GM21737 (cell line): ENCODE measurements at regions not wholly inside any gene's neighbourhood (a gene's known extent, or its start where the extent isn't known, plus 50 kb on each side); places are given as distances from the start of the nearest gene placed in this dataset.

Source experiments
- ATAC-seq: cut with Tn5 transposase; IDR thresholded peaks from one replicate; pipeline ENCODE4 v1.9.1; 2021; ENCODE audit warnings: mild to moderate bottlenecking, moderate library complexity; ENCODE audit not compliant: unreplicated experiment

DNA sequence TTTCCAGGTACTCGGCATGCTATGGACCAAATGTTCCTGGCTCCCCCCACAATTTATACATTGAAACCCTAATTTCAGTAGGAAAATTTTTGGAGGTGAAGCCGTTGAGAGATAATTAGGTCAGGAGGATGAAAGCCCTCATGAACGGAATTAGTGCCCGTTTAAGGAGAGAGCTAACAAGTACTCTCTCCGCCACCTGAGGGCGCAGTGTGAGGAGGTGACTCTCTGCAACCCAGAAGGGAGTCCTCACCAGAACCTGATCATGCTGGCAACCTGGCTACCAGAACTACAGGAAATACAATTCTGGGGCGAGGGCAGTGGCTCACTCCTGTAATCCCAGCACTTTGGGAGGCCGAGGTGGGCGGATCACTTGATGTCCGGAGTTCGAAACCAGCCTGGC is 397.8 kb downstream of the SLITRK5 start:
- no peak for ATAC-seq

DNA sequence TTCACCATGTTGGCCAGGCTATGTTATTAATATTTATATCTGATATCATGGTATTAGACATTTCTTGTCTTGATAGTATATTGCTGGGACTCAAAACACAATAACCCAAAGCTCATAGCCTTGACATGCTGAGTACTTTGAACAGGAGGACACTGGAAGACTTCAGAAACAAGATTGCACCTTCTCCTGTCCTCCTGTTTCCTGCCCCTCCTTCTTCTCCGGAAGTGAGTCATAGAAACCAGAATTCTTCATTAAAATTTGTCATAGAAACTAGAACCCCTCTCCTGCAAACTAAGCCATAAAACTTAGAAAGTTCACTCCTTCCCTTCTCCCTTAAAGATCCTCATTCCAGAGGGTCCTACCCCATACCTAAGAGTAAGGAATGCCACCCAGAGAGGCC is 400.2 kb downstream of the SLITRK5 start:
- no peak for ATAC-seq

GRCh38 chr13:88074794-88075510 is 403.8 kb downstream of the SLITRK5 start:
- no peak for ATAC-seq

GRCh38 chr13:88085036-88085435 is 413.9 kb downstream of the SLITRK5 start:
- no peak for ATAC-seq

DNA sequence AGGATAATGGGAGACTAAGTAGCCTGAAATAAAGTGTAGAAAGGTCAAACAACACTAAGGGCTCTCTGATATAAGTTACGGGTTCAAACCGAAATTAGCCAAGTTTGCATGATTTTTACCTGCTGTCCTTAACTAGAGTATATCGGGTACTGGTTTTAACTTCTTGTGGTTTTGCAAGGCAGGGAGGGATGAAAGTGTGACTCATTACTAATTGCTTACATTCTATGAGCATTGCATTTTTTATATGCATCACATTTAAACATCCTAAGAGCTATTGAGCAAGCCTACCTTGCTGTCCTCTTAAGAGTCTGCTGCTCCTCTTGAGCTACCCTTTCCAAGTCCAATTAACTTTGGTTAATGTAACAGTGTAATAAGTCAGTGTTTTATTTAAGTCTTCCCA is 415.4 kb downstream of the SLITRK5 start:
- ATAC-seq, result no peak

- ATAC-seq, result no peak
Measured at GRCh38 chr13:88097541-88097940, 426.4 kb downstream of the SLITRK5 start.

- no peak for ATAC-seq
Measured at GRCh38 chr13:88103824-88104223, 432.7 kb downstream of the SLITRK5 start.

DNA sequence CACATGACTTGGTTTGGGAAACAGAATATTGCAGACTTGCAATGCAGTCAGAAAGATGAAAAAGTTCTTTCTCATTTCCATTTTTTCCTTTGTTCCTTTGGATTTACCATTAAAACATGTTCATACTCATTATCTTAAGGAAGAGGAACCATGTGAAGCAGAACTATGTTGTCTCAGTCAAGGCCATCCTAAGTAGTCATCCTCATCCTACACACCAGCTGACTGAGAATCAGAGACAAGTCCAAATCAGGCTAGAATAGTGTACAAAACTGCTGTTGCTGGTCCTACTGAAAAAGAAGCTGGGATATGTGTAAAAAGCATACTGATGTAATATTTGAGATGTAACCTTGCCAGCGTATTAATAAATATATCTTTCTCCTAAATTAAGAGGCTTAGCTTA is 433.4 kb downstream of the SLITRK5 start:
- ATAC-seq, result no peak

- no peak for ATAC-seq
Measured at GRCh38 chr13:88107570-88107969, 436.4 kb downstream of the SLITRK5 start.

DNA sequence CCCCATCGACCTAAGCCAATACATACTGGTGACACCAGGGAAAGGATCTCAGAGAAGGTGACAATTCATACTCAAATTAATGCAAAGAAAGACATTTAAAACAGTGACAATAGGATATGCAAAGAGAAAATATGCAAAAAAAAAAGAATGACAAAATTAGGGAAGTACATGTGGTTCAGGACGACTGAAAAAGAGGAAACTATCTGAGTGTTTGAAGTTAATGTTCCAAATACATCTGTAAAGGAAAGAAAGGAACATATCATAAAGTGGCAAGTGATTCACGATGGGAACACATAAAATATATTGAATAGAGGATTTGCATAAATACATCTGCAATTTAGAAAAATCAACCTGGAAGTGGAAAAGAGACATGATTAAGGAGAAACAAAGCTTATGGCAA is 441.4 kb downstream of the SLITRK5 start:
- ATAC-seq, result no peak

DNA sequence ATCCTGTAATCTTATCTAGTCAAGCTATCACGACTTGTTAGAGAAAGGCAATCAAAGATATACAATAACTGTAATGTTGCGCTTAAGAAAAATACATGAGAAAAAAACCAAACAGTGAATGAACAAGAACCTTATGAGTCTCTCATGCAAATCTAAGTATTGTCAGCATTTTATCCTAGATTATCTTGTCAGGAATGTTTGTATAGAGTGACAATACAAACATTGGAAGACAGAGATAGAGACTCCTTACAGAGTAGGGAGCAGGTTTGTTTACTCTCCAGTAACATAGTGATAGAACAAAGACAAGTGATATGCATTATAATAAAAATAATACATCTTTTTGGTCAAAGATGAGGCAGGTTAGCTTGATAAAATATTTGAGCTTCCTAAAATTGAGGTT is 444.8 kb downstream of the SLITRK5 start:
- no peak for ATAC-seq

GRCh38 chr13:88118952-88119351 is 447.8 kb downstream of the SLITRK5 start:
- no peak for ATAC-seq

GRCh38 chr13:88124142-88124541 is 453.0 kb downstream of the SLITRK5 start:
- no peak for ATAC-seq

DNA sequence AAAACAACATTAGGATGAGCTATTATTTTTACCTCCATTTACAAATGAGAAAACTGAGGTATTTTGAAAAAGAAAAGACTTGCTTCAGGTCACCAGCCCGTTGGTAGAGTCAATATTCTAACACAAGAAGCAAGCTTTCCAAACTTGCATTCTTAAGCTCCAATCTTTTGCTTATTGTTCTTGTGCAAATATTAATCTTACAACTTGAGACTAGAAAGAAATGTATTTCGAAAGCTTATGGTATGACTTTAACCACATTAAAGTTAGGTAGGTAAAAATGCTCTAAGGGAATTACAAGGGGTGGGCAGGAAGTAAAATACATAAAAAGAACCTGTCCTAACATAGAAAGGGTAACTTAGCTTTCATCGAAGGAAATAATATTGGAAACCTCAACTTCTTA is 453.9 kb downstream of the SLITRK5 start:
- no peak for ATAC-seq

GRCh38 chr13:88136098-88136790 is 465.1 kb downstream of the SLITRK5 start:
- no peak for ATAC-seq

DNA sequence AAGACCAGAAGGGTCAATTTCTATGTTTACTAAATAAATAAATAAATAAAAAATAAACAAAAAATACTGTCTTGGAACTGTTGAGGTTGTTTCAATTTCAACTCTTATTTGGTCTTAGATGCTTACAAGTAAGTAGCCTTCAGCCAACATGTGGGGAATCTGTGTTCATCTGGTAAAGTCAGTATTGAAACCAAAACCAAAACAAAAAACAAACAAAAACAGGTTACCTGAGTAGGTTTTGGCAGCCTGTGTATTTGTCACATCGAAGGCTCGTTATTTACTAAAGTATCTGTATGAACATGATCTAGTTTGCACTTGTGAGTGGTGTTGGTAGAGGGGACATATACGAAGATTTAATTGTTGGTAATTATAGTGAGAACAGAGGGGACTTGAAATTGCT is 471.5 kb downstream of the SLITRK5 start:
- ATAC-seq, result no peak

- ATAC-seq, result no peak
Measured at GRCh38 chr13:88144580-88144979, 473.4 kb downstream of the SLITRK5 start.

DNA sequence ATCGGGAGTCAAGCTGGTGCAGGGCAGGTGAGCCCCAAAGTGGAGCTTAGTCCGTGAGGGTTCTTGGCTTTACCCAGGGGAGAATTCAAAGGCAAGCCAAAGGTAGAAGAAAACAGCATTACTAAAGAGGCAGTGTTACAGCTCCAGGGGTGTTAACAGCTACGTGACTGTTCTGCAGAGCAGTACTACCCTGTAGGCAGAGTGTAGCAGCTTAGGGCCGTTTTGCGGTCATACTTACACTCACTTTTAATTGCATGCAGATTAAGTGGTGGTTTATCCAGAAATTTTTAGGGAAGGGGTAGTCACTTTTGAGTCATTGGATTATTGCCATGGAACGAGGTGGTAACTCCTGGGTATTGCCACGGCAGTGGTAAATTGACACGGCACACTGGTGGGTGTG is 482.2 kb downstream of the SLITRK5 start:
- ATAC-seq, result no peak

DNA sequence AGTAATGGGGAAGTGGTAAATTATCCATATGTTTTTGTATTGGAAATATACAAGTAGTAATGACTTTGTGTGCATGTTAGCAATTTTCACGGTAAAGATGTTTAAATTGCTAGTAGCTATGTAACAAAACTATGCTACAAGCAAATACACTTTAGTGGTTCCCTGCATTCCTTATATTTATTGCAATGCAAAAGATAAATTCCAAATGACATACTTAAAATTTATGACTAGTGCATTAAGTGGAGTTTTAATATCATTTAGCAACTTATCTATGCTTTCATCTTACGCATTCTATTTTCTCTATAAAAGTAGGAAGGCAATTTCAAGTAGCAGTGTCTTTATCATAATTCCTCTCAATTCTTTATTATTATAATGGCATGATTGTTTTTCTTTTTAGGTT is 482.8 kb downstream of the SLITRK5 start:
- no peak for ATAC-seq

DNA sequence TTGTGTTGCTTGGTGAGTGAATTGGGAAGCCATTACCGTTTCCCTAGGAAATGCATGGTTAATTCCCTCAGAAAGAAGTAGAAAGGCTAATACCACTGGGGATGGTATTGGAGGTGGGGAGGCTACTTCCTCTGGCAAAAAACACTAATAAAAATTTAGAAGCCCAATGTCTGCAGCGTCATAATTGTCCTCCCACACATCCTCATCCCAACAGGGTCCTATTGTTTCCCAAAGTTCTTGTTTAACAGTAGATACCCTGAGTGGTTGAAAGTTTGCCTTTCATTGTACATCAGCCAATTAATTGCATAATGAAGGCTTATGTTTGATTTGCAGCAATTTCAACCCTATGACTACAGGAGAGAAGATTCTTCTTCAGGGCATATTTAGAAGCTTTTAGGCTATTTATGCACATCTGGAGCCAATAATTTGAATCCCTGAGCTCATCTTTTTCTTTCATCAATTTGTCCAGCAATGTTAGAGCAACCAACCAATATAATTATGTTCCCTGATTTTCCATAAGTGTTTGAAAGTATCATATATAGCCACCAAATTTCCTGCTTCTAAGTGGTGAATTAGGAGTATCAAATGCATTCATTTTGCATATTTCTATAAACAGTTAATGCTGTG is 491.0 kb downstream of the SLITRK5 start:
- ATAC-seq, result no peak

GRCh38 chr13:88176231-88176630 is 505.1 kb downstream of the SLITRK5 start:
- no peak for ATAC-seq

DNA sequence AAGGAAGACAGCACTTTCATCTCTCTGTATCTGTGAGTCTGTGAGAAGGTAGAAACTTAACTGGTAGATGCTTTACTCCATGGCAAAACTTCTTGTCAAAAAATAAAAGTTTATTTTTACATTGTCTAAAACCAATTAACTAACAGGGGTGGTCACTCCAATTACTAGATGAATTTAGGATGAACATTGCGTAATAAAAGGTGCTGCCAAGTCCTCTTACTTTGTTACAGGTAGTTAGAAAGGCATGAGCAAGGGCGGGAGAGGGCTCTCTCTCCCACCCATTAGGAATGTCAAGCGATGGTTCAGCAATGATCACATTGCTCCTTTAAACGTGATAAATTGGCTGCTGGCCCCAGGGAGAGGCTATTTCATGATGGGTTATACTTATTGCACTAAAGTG is 512.3 kb downstream of the SLITRK5 start:
- ATAC-seq, result no peak
